ENCODE measurements at regions not wholly inside any gene's neighbourhood (a gene's known extent, or its start where the extent isn't known, plus 50 kb on each side); places are given as distances from the start of the nearest gene placed in this dataset.

DNA sequence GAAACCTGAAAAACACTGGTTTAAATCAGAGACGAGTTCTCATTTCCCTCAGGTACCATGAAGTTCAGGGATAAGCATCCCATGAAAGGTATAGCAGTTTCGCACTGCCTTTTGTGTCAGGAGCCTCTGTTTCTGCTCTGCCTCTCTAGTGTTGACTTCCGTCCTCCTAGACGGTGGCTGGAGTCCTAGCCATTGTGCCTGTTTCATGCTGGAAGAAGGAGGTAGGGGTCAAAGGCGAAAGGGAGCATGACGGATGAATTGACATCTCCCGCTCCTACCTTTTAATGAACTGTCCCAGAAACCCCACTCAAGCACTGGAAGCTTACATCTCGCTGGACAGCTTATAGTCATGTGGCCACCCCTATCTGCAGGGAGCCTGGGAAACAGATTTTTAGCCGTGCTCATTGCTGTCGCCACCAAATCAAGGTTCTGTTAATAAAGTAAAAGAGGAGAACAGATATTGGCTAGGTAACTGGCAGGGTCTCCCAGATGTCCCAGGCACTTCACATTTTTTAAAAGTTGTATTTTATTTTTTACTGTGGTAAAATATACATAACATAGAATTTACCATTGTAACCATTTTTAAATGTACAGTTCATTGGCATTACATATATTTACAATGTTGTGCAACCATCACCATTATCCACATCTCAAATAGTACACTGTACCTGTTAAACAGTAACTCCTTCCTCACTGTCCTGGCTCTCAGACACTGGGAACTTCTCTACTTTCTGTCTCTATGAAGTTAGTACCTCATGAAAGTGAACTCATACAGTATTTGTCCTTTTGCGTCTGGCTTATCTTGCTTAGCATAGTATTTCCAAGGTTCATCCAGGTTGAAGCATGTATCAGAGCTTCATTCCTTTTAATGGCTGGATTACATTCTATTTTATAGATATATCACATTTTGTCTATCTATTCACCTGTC lies 55.0 kb upstream of the CTLA4 start (continued):
- TF ChIP-seq, protein P1, sequence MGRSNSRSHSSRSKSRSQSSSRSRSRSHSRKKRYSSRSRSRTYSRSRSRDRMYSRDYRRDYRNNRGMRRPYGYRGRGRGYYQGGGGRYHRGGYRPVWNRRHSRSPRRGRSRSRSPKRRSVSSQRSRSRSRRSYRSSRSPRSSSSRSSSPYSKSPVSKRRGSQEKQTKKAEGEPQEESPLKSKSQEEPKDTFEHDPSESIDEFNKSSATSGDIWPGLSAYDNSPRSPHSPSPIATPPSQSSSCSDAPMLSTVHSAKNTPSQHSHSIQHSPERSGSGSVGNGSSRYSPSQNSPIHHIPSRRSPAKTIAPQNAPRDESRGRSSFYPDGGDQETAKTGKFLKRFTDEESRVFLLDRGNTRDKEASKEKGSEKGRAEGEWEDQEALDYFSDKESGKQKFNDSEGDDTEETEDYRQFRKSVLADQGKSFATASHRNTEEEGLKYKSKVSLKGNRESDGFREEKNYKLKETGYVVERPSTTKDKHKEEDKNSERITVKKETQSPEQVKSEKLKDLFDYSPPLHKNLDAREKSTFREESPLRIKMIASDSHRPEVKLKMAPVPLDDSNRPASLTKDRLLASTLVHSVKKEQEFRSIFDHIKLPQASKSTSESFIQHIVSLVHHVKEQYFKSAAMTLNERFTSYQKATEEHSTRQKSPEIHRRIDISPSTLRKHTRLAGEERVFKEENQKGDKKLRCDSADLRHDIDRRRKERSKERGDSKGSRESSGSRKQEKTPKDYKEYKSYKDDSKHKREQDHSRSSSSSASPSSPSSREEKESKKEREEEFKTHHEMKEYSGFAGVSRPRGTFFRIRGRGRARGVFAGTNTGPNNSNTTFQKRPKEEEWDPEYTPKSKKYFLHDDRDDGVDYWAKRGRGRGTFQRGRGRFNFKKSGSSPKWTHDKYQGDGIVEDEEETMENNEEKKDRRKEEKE (IDR thresholded peaks at IDR 0.05), result no peak
- TF ChIP-seq, protein P2, sequence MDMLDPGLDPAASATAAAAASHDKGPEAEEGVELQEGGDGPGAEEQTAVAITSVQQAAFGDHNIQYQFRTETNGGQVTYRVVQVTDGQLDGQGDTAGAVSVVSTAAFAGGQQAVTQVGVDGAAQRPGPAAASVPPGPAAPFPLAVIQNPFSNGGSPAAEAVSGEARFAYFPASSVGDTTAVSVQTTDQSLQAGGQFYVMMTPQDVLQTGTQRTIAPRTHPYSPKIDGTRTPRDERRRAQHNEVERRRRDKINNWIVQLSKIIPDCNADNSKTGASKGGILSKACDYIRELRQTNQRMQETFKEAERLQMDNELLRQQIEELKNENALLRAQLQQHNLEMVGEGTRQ (IDR thresholded peaks at IDR 0.05; ENCODE audit: borderline replicate concordance, low read depth, low read length), result no peak
- TF ChIP-seq, protein P3, sequence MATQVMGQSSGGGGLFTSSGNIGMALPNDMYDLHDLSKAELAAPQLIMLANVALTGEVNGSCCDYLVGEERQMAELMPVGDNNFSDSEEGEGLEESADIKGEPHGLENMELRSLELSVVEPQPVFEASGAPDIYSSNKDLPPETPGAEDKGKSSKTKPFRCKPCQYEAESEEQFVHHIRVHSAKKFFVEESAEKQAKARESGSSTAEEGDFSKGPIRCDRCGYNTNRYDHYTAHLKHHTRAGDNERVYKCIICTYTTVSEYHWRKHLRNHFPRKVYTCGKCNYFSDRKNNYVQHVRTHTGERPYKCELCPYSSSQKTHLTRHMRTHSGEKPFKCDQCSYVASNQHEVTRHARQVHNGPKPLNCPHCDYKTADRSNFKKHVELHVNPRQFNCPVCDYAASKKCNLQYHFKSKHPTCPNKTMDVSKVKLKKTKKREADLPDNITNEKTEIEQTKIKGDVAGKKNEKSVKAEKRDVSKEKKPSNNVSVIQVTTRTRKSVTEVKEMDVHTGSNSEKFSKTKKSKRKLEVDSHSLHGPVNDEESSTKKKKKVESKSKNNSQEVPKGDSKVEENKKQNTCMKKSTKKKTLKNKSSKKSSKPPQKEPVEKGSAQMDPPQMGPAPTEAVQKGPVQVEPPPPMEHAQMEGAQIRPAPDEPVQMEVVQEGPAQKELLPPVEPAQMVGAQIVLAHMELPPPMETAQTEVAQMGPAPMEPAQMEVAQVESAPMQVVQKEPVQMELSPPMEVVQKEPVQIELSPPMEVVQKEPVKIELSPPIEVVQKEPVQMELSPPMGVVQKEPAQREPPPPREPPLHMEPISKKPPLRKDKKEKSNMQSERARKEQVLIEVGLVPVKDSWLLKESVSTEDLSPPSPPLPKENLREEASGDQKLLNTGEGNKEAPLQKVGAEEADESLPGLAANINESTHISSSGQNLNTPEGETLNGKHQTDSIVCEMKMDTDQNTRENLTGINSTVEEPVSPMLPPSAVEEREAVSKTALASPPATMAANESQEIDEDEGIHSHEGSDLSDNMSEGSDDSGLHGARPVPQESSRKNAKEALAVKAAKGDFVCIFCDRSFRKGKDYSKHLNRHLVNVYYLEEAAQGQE (IDR thresholded peaks at IDR 0.05; ENCODE audit: low read depth, low read length), result no peak
- TF ChIP-seq, protein P4, sequence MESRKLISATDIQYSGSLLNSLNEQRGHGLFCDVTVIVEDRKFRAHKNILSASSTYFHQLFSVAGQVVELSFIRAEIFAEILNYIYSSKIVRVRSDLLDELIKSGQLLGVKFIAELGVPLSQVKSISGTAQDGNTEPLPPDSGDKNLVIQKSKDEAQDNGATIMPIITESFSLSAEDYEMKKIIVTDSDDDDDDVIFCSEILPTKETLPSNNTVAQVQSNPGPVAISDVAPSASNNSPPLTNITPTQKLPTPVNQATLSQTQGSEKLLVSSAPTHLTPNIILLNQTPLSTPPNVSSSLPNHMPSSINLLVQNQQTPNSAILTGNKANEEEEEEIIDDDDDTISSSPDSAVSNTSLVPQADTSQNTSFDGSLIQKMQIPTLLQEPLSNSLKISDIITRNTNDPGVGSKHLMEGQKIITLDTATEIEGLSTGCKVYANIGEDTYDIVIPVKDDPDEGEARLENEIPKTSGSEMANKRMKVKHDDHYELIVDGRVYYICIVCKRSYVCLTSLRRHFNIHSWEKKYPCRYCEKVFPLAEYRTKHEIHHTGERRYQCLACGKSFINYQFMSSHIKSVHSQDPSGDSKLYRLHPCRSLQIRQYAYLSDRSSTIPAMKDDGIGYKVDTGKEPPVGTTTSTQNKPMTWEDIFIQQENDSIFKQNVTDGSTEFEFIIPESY (IDR thresholded peaks at IDR 0.05), result no peak
- TF ChIP-seq PAX5 (IDR thresholded peaks at IDR 0.05; ENCODE audit: borderline replicate concordance, low read depth, low read length) (no peak), GABPA (IDR thresholded peaks at IDR 0.05; ENCODE audit: low read depth) (no peak)
